Activated CD4-positive, alpha-beta T cell treated with anti-CD3 and anti-CD28 coated beads, Interleukin-2, Interleukin-4, amounts not matched to agents 100 ng/mL and 50 ng/mL, durations not matched to agents 16 hours and 8 hours (primary cell): ENCODE measurements at regions not wholly inside any gene's neighbourhood (a gene's known extent, or its start where the extent isn't known, plus 50 kb on each side); places are given as distances from the start of the nearest gene placed in this dataset.

Experiments
- DNase-seq: peaks from one replicate; pipeline ENCODE4 v3.0.0-alpha.2; 2020; ENCODE audit warnings: low spot score

DNA sequence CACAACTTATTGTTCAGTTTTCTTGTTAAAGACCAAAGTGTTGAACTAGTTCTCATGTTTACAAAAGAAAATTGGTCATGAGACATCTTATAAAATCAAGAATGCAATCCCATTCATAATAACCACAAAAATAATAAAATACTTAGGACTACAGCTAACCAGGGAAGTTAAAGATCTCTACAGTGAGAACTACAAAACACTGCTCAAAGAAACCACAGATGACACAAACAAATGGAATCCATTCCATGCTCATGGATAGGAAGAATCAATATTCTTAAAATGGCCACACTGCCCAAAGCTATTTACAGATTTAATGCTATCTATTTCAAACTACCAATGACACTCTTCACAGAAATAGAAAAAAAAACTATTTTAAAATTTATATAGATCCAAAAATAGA lies 1354.8 kb upstream of the CDH2 start:
- no peak for DNase-seq

DNA sequence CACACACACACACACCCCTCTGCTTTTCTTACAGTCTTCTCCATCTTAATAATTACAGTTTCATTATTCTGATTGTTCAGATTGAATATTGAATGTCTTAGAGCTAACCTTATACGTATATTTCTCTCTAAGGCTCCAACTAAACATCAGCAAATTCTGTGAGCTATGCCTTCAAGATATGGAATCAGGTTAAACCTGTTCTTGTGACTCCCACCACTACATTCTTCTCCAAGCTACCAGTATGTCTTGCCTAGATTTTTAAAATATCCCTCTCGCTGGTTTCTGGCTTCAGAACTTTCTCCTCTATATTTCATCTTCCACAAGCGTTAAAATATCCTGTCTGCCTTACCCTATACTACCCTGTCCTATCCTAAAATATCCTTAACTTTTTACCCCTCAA lies 1346.4 kb upstream of the CDH2 start:
- no peak for DNase-seq

DNA sequence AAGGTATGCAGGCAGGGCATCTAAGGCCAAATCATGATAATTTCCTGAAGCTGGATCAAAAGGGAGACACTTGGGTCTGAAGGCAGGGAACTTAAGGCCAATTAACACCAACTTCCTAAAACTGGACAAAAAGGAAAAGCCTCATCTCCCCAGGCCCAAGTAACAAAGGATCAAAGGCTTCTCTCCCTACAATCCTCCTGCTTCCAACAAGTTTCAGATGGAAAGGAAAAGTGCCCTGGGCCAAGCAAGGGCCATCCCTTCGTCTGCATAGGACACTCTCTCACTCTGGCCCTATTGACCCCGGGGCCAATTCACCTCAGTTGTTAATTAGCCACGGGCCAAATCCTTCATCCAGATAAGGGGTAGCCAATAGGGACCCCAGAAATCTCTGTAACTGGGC lies 1335.8 kb upstream of the CDH2 start:
- DNase-seq, result no peak

DNA sequence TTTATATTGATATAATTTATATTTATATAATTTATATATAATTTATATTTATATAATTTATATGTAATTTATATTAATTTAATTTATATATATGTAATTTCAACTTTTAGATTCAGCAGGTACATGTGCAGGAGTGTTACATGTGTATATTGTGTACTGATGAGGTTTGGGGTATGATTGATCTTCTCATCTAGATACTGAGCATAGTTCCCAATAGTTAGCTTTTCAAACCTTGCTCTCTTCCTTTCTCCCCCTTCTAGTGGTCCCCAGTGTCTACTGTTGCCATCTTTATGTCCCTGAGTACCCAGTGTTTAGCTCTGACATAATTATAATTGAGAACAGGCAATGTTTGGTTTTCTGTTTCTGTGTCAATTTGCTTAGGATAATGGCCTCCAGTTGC lies 1335.3 kb upstream of the CDH2 start:
- no peak for DNase-seq

DNA sequence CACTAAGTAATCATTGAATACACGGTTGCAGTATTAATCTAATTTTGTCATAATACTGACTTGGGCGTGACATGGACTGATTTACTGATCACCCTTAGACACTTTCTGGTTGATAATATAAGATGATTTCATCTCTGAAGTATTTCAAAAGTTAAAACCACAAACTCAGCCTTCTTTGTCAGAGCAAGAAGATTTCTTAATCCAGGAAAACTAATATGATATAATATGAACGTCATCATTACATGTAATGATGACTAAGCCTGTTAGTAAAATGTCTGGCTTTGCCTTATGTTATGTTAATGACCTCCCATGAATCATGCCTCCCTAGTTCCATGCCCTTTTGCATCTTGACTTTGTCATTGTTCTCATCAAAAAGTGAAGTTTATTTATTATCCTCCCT lies 1325.0 kb upstream of the CDH2 start:
- DNase-seq, result no peak

DNA sequence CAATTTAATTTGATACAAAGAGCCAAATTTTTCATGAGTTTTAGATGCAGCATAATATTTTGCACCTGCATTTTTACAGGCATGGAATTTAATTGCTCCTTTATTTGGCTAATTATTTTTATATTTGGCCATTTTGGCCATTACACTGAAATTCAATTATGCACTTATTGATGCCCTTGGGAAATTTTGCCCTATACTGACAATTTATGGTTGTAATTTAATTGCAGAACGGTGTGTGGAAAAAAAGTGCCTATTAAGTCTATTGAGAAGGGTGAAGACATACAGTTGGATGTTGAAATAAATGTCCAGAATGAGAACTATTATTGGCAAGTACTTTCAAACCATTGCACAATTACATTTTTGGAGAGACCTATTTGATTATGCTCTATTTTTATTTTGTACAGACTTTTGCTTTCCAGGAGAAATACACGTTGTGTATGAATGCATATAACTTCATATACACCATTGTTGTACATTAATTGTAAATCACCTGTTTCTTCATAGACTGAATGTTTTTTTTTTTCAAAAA lies 1319.3 kb upstream of the CDH2 start:
- DNase-seq, result no peak

DNA sequence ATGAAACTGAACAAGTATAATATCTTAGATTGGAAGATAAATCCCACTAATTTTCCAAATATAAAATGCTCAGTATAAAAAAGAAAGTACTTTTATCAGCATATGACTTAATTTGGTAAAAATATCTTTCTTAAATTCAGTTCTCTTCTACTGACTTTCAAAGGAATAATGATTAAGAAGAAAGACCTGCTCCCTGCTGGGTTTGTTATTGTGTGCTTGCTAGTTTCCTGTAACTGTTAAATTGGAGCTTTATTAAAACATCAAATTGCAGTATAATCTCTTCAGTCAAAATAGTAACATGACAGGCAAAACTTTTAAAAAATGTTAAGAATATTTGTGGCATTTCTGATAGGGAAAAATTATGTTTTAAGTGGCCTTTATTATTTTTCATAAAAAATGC lies 1317.4 kb upstream of the CDH2 start:
- no peak for DNase-seq

DNA sequence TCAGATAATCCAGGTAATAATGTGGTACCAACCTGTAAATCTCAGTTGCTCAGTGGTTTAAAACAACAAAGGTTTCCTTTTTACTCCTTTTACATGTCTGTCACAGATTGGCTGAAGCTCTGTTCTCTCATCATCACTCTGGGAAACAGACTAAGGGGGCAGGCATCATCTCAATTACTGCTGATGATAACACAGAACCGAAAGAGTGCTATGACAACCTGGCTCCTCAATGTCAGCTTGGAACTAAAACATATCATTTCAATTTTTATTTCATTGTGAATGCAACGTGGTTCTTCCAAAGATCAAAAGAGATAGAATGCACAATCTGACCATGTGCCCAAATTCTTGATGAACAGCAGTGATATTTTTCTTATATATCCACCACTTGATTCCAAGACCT lies 1315.0 kb upstream of the CDH2 start:
- no peak for DNase-seq

DNA sequence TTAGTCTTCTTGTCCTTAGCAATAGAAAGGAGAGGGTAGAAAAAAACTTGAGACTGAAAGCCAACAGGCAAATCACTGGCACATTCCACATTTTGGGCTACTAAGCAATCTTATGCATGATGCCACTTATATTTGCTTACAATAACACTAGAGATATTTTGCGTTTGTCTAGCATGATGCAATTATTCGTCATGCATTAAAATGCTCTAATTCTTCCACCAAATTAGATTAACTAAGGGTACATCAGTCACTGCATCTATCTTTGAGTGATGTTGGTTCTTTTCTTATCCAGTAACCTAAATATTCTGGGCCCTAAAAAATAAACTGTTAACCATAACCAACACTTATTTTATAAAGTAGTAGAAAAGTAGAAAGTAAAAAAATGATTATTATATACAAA lies 1311.7 kb upstream of the CDH2 start:
- DNase-seq, result no peak

DNA sequence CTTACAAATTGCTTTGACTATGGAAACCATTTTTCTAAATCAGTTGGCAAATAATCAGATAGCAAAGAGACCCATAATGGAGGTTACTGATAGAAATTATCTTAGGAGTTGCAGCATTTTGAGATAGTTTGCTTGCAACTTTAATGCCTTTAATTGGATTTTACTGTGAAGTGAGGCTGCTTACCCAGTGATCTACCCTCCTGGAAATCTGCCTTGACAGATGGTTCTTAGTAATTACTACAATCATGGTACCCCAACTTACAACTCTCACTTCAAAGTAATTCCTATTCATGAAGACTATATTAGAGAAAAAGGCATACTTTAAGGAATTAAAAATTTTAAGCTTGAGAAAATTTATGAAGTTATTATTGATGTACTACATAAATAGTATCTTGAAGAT lies 1288.6 kb upstream of the CDH2 start:
- DNase-seq, result no peak

DNA sequence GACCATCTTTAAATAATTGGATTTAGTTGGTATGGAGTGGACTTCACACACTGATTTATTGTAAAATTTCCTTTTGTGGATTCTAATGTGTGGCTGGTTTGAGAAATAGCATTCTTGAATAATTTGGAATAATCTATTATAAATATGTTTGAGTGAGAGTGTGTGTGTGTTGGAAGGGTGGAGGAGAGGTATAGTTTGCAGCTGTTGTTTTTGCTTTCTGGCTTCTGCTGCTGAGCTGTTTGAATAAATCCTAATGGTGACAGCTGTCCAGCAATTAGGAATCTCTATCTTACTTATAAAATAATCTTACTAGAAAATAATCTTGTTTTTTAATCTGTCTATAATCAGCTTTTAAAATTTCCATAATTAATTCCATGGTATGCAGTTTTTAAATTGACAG lies 1283.0 kb upstream of the CDH2 start:
- DNase-seq, result no peak

DNA sequence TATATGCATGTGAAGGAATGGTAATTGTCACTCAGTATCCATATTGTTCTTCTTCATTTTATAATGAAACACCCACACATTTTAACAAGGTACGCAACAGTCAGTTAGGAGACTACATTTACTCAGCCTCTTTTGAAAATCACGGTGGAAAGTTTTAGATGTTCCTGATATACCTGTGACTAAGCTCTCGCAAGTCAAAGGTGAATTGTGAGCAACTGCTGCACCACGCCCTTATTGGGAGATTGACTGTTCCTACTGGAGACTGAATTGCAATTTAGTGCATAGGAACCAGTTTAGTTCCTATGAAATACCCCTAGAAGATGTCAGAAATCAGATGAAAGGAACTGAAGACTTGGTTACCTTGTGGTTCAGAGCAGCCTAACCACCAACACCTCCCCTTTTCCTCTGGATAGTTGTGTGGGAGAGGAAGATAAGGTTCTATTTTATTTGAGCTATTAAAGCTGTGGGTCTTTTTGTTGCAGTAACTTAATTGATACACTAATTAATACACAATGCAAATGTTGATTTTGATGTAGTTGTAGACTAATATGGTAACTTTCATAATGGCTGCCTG lies 1280.5 kb upstream of the CDH2 start:
- no peak for DNase-seq

DNA sequence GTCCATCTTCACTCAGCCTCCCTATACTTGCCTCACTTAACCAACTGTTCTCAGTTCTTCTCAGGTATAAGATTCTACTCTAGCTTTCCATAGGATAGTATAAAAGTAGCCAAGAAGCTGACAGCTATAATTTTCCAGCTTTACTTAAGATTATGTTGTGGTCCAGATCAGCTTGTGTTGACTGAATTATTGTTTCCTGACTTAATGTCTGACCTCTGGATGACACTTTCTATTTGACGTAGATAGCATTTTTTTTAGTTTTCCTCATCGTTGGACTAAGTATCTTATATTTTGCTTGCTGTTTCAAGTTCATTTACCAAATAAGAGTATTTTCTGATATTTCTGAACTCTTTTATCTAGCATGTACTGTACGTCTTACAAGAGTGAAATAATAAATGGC lies 1272.5 kb upstream of the CDH2 start:
- DNase-seq, result no peak

DNA sequence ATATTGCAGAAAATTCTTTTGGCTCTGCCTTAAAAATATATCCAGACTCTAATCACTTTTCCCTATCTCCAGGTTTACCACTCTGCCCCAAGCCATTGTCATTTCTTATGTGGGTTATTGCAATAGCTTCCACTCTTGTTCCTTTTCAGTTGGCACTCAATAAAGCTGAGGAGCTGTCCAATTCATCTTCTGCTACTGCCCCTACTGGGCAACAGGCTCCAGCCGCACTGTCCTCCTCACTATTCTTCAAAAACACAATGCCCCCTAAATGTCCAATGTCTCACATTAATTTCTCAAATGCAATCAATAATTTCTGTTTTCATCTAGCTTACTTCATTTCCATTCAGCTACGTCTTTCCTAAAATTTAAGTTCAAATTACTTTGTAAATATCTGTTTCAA lies 1262.5 kb upstream of the CDH2 start:
- no peak for DNase-seq

DNA sequence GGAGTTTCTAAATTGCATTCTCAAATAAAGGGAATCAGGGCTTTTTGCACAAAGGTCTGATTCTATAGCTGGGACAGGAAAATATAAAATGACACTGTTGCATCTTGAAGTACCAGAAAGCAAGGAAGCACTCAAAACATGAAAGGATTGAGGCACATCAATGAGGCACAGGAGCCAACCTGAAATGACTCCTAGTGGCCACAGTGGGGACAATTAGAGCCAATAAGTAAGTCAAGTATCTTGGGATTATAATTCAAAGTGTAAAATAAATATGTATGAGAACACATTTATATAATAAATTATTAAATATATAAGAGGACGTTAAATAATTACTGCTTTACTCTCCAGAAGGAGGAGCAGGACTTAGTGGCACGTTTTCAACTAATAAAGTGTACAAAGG lies 1259.5 kb upstream of the CDH2 start:
- no peak for DNase-seq

DNA sequence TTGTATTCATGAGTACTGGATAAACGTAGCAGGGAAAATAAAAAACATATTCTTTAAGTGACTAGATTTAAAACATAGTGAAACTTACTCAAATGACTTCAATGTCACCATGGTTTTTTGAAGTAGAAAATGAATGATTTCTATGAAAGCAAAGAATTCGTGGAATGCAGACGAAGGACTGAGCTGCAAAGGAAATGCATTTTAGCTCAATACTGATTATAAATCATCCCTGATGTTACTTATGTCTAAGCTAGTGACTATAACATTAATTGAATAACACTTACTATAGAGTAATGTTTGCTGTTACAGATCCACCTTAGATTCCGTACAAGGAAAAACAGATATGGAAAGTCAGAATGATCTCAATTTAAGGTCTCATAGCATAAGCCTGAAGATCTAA lies 1257.7 kb upstream of the CDH2 start:
- DNase-seq, result no peak

DNA sequence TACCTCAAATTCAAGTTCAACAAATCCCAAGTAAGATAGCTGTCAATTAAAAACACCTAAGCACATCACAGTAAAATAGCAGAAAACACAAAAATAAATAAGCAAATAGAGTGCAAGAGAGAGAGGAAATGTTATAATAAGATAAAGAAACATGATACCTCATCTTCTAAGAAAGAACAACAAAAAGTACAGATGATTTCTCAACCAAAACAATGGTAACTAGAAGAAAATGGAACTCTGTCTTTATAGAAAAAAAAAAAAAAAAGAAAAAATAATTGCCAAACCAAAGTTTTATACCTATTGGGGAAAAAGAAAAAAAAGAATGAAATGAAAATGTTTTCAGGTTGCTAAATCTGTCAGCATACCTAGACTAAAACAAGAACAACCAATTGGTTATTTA lies 1253.5 kb upstream of the CDH2 start:
- DNase-seq, result no peak

DNA sequence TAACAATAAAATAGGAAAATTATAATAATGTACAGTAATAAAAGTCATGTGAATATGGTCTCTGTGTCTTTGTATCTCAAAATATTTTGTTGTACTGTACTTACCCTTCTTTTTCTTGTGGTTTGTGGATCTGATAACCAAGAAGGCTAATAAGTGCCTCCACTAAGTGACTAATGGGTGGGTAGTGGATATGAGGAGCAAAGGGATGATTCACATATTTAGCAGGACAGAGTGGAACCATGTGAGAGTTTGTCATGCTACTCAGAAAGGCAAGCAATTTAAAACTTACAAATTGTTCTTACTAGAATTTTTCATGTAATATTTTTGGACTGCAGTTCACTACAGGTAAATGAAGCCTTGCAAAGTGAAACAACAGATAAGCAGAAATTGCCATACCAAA lies 1241.2 kb upstream of the CDH2 start:
- no peak for DNase-seq

DNA sequence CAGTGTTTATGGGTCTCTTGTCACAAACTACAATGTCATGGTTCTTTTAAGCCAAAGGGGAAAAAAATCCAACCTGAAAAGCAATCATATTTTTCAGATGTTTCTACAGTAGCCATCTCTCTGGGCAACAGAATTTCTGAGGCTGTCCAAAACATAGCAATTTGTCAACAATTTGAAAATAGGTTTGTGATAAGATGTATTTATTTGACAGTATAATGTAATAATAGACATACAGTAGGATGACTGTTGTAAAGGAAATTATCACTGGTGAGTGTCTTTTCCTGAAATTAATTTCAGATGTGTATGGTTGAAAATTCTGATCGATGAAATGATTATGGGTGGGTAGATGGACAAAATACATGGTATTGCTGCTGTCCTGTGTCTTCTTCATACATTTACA lies 1230.1 kb upstream of the CDH2 start:
- DNase-seq, result no peak

DNA sequence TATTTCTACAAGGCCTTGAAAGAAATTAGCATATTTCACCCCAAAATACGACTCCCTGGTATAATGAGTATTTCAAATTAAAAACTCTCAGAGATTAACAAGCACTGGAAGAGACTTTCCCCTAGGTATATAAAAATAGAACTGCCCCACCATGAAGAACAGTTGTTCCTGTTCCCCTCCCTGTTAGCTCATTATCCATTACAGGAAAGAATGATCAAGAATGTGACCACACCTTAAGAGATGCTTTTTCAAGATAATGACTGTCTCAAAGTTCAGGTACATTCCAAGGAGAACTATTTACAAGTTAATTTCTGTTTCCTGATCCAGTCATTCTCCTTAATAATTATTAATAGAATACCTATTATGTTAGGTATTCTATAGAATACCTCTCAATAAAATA lies 1220.6 kb upstream of the CDH2 start:
- DNase-seq, result no peak

DNA sequence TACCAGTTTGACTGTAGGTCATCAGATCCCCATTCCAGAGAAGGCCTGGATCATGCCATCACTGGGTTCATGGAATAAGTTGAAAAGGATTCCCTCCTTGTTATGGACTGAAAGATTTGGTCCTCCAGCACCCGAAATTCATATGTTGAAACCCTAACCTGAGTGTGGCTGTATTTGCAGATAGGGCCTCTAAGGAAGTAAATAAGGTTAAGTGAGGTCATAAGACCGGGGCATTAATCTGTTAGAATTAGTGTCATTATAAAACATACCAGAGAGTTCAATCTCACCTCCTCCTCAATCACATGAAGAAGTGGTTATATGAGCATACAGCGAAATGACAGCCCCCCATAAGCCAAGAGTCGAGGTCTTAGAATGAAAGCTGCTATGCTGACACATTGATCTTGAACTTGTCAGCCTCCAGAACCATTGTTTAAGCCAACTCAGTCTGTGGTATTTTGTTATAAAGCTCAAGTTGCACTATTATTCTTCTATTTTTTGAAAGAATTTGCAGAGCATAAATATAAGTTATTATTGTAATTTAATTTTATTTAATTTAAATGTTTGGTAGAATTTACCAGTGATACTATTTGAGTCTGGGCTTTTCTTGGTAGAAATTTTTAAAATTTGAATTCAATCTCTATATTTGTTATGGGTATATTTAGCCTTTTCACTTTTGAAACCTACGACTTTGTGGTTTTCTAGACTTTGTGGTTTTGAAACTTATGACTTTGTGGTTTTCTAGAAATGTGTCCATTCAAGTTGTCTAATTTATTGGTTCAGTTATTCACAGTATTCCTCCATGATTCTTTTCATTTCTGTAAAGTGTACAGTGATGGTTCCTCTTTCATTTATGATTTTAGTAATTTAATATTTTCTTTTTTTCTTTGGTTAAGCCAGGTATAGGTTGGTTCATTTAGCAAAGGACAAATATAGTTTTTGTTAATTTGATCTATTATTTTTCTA lies 1206.7 kb upstream of the CDH2 start:
- no peak for DNase-seq

DNA sequence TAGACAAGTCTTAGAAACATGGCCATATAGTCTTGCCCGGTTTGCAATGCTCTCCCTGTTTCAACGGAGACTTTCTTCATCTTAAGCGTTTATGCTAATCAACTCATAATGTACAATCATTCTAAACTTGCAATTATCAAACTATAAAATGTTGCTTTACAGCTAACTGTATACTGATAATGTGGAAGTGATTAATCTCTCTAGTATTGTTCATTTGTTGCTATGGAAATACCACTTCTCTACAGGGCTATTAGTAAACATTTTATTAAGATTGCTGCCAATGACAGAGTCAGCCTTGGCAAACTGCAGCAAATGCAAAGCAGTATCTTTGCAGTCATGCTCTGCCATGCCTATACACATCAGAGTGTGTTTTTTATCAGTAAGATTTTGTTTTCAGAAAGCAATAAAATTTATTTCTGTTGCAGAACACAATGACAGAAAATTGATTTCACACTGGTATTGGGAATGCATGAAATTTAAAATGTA lies 1201.8 kb upstream of the CDH2 start:
- no peak for DNase-seq

DNA sequence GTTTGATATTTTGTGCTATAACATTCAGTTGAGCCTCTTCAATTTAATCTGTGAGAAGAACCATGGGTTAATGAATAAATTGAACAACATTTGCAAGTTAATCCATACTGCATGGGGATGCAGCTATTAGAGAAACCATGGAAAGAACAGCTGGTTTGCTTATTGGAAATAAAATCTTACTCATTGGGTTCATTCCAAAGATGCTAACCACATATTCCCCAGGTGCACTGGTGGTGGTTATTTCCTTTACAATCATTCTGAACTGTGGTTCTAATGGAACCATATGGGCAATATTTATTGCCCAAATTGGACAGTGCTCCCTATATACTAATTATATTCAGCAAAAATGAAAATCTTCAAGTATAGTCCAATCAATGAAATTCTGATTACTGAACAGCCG lies 1200.4 kb upstream of the CDH2 start:
- no peak for DNase-seq

DNA sequence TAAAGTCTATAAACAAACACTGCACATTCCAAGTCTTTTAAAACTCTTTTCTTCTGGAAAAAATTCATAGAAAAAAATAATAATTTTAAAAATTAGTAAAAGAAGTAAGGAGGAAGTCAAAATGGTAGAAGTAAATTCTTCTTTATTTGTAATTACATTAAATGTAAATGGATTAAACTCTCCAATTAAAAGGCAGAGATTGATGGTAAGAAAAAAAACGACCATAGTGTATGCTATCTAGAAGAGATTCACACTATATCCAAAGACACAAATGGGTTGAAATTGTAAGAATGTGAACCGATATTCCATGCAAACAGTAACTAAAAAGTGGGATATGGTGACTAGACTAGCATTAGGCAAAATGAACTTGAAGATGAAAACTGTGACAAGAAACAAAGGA lies 1196.1 kb upstream of the CDH2 start:
- no peak for DNase-seq
